Parathyroid adenoma (tissue), 2 donors: ENCODE measurements at regions not wholly inside any gene's neighbourhood (a gene's known extent, or its start where the extent isn't known, plus 50 kb on each side); places are given as distances from the start of the nearest gene placed in this dataset.

Source experiments
- H2AFZ ChIP-seq: fragments of 300-600 bp; sonication (generic); one replicate; pipeline ENCODE4 v1.7.0; 2017; ENCODE audit warnings: antibody characterized with exemption, mild to moderate bottlenecking
- H3K27ac ChIP-seq: fragments of 300-600 bp; sonication (generic); one replicate; pipeline ENCODE4 v1.7.0; 2017
- H3K27me3 ChIP-seq: fragments of 300-600 bp; sonication (generic); one replicate; pipeline ENCODE4 v1.7.0; 2017; ENCODE audit warnings: low read length; ENCODE audit not compliant: control insufficient read depth, insufficient read depth
- H3K36me3 ChIP-seq: fragments of 300-600 bp; sonication (generic); one replicate; pipeline ENCODE4 v1.7.0; 2017; ENCODE audit warnings: low read length; ENCODE audit not compliant: control insufficient read depth, insufficient read depth
- H3K4me1 ChIP-seq: fragments of 300-600 bp; sonication (generic); one replicate; pipeline ENCODE4 v1.7.0; 2017; ENCODE audit warnings: control low read depth
- H3K4me2 ChIP-seq: fragments of 300-600 bp; sonication (generic); one replicate; pipeline ENCODE4 v1.7.0; 2017; ENCODE audit warnings: low read length
- H3K4me3 ChIP-seq: fragments of 300-600 bp; sonication (generic); one replicate; pipeline ENCODE4 v1.7.0; 2017; ENCODE audit warnings: low read depth, low read length
- H3K79me2 ChIP-seq: fragments of 300-600 bp; sonication (generic); one replicate; pipeline ENCODE4 v1.7.0; 2017; ENCODE audit warnings: control low read depth
- H3K9ac ChIP-seq: fragments of 300-600 bp; sonication (generic); one replicate; pipeline ENCODE4 v1.7.0; 2017; ENCODE audit warnings: mild to moderate bottlenecking
- H3K9me3 ChIP-seq: fragments of 300-600 bp; sonication (generic); one replicate; pipeline ENCODE4 v1.7.0; 2017; ENCODE audit warnings: low read length; ENCODE audit not compliant: control insufficient read depth
- CTCF ChIP-seq: fragments of 300-600 bp; sonication (generic); IDR thresholded peaks from one replicate; pipeline ENCODE4 v1.7.0; 2017; ENCODE audit warnings: antibody characterized with exemption, mild to moderate bottlenecking
- donor health status: primary hyperparathyroidism.

- Histone ChIP-seq H3K4me1 (no peaks in the 10 kb centered on the region), H2AFZ (no peak overlapping the region), H3K79me2 (peaks cover 29% of the 10 kb centered on the region), H3K4me3 (no peak overlapping the region), H3K9me3 (no peaks in the 10 kb centered on the region), H3K9ac (no peak overlapping the region), H3K36me3 (no peaks in the 10 kb centered on the region), H3K4me2 (no peak overlapping the region), H3K27ac (no peak overlapping the region), H3K27me3 (no peaks in the 10 kb centered on the region)
- no peak for TF ChIP-seq CTCF
Measured at GRCh38 chr14:71377099-71377498, 469.8 kb downstream of the PCNX1 start.

- Histone ChIP-seq H3K79me2 (peaks cover 34% of the 10 kb centered on the region), H3K27ac (no peak overlapping the region), H3K36me3 (no peaks in the 10 kb centered on the region)
Measured at GRCh38 chr14:71380271-71380670, 473.0 kb downstream of the PCNX1 start.

GRCh38 chr14:71381814-71382213 is 474.6 kb downstream of the PCNX1 start:
- TF ChIP-seq CTCF, result no peak
- Histone ChIP-seq H3K9me3 (no peaks in the 10 kb centered on the region), H3K27me3 (no peaks in the 10 kb centered on the region)

More at GRCh38 chr14:71380271-71380670, 473.0 kb downstream of the PCNX1 start:
- Histone ChIP-seq H3K4me1 (peaks cover 8% of the 10 kb centered on the region), H3K9ac (no peak overlapping the region), H3K9me3 (no peaks in the 10 kb centered on the region), H3K4me2 (no peak overlapping the region), H3K27me3 (no peaks in the 10 kb centered on the region), H3K4me3 (no peak overlapping the region), H2AFZ (no peak overlapping the region)
- no peak for TF ChIP-seq CTCF

GRCh38 chr14:71382315-71382714 is 475.1 kb downstream of the PCNX1 start:
- H3K4me2 ChIP-seq, result no peak overlapping the region
- no peak for TF ChIP-seq CTCF
- peaks cover 27% of the 10 kb centered on the region for H3K79me2 ChIP-seq
- no peaks in the 10 kb centered on the region for H3K9me3 ChIP-seq
- no peaks in the 10 kb centered on the region for H3K27me3 ChIP-seq
- H3K27ac ChIP-seq, result no peak overlapping the region
- H3K4me3 ChIP-seq, result no peak overlapping the region
- no peaks in the 10 kb centered on the region for H3K36me3 ChIP-seq
- H3K4me1 ChIP-seq, result peaks cover 8% of the 10 kb centered on the region
- no peak overlapping the region for H3K9ac ChIP-seq
- no peak overlapping the region for H2AFZ ChIP-seq

More at GRCh38 chr14:71381814-71382213, 474.6 kb downstream of the PCNX1 start:
- no peak overlapping the region for H3K9ac ChIP-seq
- H3K79me2 ChIP-seq, result peaks cover 29% of the 10 kb centered on the region
- no peak overlapping the region for H3K27ac ChIP-seq
- H3K4me2 ChIP-seq, result no peak overlapping the region
- H3K4me3 ChIP-seq, result no peak overlapping the region
- no peak overlapping the region for H2AFZ ChIP-seq
- no peaks in the 10 kb centered on the region for H3K36me3 ChIP-seq
- peaks cover 8% of the 10 kb centered on the region for H3K4me1 ChIP-seq

- peaks cover 27% of the 10 kb centered on the region for H3K79me2 ChIP-seq
- H3K36me3 ChIP-seq, result no peaks in the 10 kb centered on the region
- H3K4me2 ChIP-seq, result no peak overlapping the region
- no peak for TF ChIP-seq CTCF
- H3K4me1 ChIP-seq, result peaks cover 8% of the 10 kb centered on the region
- no peaks in the 10 kb centered on the region for H3K27me3 ChIP-seq
- no peaks in the 10 kb centered on the region for H3K9me3 ChIP-seq
- no peak overlapping the region for H3K4me3 ChIP-seq
- H3K27ac ChIP-seq, result no peak overlapping the region
- no peak overlapping the region for H2AFZ ChIP-seq
- H3K9ac ChIP-seq, result no peak overlapping the region
Measured at GRCh38 chr14:71383510-71383909, 476.3 kb downstream of the PCNX1 start.
